GM10266 (cell line): ENCODE measurements at regions not wholly inside any gene's neighbourhood (a gene's known extent, or its start where the extent isn't known, plus 50 kb on each side); places are given as distances from the start of the nearest gene placed in this dataset.

ENCODE experiments used
- DNase-seq: peaks from one replicate; pipeline ENCODE4 v3.0.0; 2012; ENCODE audit errors: extremely low spot score
- CTCF ChIP-seq: IDR thresholded peaks from 2 replicates; pipeline ENCODE4 v1.5.1; 2012; ENCODE audit warnings: mild to moderate bottlenecking, low read depth; ENCODE audit not compliant: control insufficient read depth, insufficient read depth; ENCODE audit errors: missing control alignments

DNA sequence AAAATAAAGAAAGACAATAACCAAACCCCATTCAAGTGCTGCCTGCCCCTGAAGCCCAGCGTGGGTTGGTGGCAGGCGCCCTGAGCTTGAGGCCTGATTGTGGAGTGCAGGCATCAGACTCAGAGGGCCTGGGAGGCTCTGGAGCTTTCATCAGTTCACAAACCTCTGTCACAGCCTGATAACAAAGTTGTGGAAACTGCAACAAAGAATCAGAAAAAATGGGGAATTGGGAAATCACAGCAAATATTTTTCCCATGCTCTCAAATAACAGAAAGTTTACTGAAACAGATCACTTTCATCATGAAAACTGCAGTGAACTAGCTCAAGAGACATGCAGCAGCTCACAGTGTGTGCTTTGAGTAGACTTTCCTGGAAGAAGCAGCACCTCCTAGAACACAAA is 793.6 kb downstream of the UQCRFS1 start:
- no peak for DNase-seq
- TF ChIP-seq CTCF = no peak

DNA sequence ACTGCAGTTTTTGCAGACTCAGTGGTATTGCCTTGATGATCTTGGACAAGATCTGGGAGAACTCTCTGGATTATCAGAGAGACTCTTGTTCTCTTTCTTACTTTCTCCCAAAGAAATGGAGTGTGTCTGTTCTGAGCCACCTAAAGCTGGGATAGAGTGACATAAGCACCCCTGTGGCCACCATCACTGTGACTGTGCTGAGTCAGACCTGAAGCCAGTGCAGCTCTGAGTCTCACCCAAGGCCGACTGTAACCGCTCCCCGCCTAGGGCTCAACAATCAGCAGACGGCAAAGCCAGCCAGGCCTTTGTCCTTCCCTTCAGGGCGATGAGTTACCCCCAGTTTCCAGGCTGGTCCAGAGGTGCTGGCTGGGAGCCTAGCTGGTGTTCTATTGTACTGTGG is 795.6 kb downstream of the UQCRFS1 start:
- no peak for DNase-seq
- no peak for TF ChIP-seq CTCF

GRCh38 chr19:28416245-28416644 is 796.7 kb downstream of the UQCRFS1 start:
- TF ChIP-seq CTCF = no peak
- DNase-seq = no peak

GRCh38 chr19:28414748-28415147 is 798.2 kb downstream of the UQCRFS1 start:
- DNase-seq = no peak
- no peak for TF ChIP-seq CTCF

DNA sequence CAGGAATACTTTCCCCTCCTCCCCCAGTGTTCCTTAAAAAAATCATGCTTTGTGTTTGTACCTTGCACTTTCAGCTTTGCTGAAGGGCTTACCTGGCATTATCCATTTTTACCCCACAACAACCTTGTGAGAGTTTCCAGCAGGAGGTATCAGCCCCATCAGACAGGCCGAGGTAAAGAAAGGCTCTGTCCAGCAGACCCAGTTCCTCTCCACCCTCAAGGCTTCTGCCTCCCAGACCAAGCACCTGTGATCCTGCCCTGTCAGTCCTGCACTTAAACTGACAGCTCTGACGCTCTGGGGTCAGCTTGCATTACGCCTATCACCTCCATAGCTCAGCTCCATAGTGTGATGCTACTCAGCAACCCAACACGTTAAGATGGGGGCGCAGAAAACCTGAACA is 803.1 kb downstream of the UQCRFS1 start:
- TF ChIP-seq CTCF = no peak
- DNase-seq = no peak

DNA sequence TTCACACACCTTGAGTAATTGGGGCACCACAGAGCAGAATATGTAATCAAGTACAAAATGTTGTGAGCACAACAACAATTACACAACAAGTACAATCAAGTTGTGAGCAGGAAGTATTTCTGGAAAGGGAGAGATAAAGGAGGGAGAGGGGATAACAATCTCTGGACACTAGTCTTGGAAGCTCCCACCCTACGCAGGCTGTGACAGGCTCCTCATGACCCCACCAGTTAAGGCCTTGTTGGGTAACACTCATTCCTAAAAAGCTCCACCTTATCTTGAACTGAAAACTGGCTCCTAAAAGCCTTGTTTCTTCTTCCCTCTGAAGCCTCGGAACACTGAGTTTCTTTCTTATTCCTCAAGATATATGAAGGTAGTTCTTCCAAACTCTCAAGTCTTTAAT is 806.0 kb downstream of the UQCRFS1 start:
- no peak for DNase-seq
- TF ChIP-seq CTCF = no peak

DNA sequence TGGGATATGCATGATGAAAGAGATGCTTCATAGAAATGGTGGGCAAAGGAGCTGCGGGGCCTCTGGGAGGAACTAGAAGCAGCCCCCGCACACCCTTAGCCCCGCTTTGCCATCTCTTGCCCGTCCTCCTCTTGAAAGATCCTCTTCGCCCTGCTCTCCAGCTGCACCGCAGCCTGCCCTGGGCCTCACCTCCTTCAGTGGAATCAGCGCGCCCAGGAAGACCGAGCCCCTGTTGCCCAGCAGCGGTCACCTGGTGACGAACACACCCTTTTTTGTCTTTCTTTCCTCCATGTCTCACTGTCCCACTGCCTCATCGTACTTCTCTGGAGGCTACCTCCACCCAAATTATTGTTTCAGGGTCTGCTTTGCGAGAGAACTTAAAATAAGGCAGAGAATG is 807.6 kb downstream of the UQCRFS1 start:
- DNase-seq = no peak
- no peak for TF ChIP-seq CTCF
